ENCODE measurements at regions not wholly inside any gene's neighbourhood (a gene's known extent, or its start where the extent isn't known, plus 50 kb on each side); places are given as distances from the start of the nearest gene placed in this dataset.

DNA sequence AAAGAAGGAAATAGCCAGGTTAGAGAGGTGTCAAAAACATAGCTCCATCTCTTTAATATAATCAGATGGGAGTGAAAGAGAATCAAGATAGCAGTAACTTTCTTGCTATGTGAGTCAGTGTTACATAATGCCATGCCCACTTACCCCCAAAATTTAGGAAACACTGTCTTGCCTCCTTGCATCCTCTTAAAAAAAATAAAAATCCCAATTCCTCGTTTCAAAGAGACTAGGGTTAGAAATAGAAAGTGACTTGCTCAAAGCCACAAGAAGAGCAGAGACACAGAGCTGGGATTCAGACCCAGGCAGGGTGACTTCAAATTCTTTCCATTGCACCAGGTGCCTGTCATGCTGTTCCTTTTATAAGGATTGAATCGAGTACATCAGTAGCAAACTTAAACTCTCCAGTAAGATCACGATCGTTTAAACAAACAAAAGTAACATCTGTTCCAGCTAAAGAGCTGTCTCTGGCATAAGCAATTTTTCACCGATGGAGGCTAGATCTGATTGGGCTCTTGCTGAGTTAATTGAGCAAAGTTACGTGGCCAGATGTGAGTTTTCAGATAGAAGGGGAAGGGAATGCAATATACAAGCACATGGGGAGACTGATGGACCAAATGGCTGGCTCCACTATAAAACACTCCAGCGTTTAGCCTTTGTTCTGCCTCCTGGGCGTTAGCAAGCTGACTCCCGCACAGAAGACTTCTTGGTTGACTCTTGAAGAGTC lies 176.9 kb downstream of the PALM2AKAP2 start:
- H3K27ac Mint-ChIP-seq = no peak overlapping the region
- H3K9me3 Mint-ChIP-seq = no peaks in the 10 kb centered on the region
- peaks cover 39% of the 10 kb centered on the region for H3K4me1 Mint-ChIP-seq
- peaks cover 2% of the 10 kb centered on the region for H3K36me3 Mint-ChIP-seq
- peaks cover 36% of the 10 kb centered on the region for H3K27me3 Mint-ChIP-seq
- CTCF ChIA-PET = interaction anchor here (1.4 to 1.7 kb wide), 2 partner anchors 37 to 50 kb away, joined by 4 to 5 read pairs; no protein-coding TSS in a partner anchor
- DNase-seq = no peak
- H3K4me3 Mint-ChIP-seq = no peak overlapping the region

DNA sequence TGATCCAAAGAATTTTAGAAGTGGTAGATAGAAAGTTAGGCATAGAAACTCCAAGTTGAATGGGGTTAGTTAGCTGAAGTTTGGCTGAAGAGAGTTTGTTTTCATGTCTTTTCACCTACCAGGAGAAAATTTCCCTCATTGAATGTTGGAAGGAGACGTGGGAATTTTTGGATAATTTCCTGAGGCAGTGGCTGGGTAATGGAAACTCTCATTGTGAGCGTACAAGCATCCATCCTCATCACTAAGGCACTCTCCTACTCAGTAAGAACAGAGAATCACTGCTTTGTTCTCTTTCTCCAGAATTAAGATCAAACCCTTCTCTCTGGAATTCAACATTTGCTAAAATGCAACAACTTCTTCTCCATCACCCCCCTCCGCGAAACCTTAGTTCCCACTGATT lies 179.7 kb downstream of the PALM2AKAP2 start:
- H3K27ac Mint-ChIP-seq = no peak overlapping the region
- no peaks in the 10 kb centered on the region for H3K36me3 Mint-ChIP-seq
- H3K4me1 Mint-ChIP-seq = peaks cover 48% of the 10 kb centered on the region
- DNase-seq = no peak
- CTCF ChIA-PET = no interaction called here
- H3K9me3 Mint-ChIP-seq = no peaks in the 10 kb centered on the region
- H3K4me3 Mint-ChIP-seq = no peak overlapping the region
- H3K27me3 Mint-ChIP-seq = peaks cover 41% of the 10 kb centered on the region

DNA sequence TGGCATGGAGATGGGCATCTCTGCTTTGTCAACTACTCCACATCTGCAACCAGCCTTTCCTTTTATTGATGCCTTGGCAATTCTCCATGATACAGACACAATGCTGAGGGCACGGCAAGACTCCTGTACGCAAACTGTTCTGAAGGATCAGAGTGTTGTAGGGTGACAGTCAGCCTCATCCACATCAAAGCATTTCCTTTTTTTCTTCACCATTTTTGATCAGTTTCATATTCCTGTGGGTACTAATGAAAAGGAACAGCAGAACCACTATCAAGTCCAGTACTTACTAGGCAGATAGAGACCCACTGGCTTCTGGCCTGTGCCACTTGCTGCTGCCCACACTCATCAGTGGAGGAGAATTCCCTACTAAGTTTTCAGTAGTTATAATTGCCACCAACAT lies 181.6 kb downstream of the PALM2AKAP2 start:
- Mint-ChIP-seq H3K36me3 (no peaks in the 10 kb centered on the region), H3K27ac (peak overlapping the region; percentile 42), H3K9me3 (no peaks in the 10 kb centered on the region), H3K27me3 (peaks cover 46% of the 10 kb centered on the region), H3K4me3 (no peak overlapping the region), H3K4me1 (peaks cover 57% of the 10 kb centered on the region)
- CTCF ChIA-PET = no interaction called here
- DNase-seq = no peak

DNA sequence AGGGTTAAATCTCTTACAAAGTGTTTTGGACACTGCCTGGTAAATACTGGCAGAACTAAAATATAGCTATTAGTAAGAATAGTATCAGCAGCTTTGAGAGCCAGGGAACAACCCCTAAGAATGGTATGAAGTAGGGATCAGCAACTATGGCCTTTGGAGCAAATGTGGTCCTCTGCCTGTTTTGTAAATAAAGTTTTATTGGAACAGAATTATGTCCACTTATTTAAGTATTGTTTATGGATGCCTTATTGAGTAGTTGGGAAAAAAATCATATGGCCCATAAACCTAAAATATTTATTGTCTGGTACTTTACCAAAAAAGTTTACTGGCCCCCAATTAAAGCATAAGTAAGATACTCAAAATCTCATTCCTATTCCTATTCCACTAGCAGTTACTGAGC lies 182.2 kb downstream of the PALM2AKAP2 start:
- peaks cover 57% of the 10 kb centered on the region for H3K4me1 Mint-ChIP-seq
- peaks cover 50% of the 10 kb centered on the region for H3K27me3 Mint-ChIP-seq
- no peak overlapping the region for H3K4me3 Mint-ChIP-seq
- CTCF ChIA-PET = no interaction called here
- no peaks in the 10 kb centered on the region for H3K9me3 Mint-ChIP-seq
- peaks cover 1% of the 10 kb centered on the region for H3K36me3 Mint-ChIP-seq
- no peak for DNase-seq
- no peak overlapping the region for H3K27ac Mint-ChIP-seq

DNA sequence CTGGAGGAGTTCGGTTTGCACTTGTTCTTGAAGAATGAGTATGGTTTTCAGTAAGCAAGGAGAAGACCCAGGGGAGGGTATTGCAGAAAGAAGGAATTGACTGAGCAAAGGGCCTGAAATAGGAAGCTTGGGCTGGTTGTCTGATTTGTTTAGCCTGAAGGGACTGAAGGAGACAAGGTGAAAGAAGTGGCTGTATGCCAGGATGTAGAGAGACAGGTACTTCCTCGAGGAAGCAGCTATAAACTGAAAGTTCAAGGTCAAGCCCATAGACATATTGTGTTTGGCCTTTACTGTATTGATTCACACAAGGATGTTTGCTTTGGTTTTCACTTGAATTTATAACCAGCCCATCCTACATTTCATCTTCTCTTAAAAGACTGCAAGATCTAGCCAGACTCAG lies 183.1 kb downstream of the PALM2AKAP2 start:
- no peak overlapping the region for H3K4me3 Mint-ChIP-seq
- H3K4me1 Mint-ChIP-seq = peaks cover 62% of the 10 kb centered on the region
- peaks cover 47% of the 10 kb centered on the region for H3K27me3 Mint-ChIP-seq
- DNase-seq = no peak
- H3K27ac Mint-ChIP-seq = peak overlapping the region; percentile 47
- CTCF ChIA-PET = interaction anchor here (0.9 kb wide), 1 partner anchor 12 kb away, joined by 5 read pairs; no protein-coding TSS in a partner anchor
- no peaks in the 10 kb centered on the region for H3K9me3 Mint-ChIP-seq
- peaks cover 6% of the 10 kb centered on the region for H3K36me3 Mint-ChIP-seq

DNA sequence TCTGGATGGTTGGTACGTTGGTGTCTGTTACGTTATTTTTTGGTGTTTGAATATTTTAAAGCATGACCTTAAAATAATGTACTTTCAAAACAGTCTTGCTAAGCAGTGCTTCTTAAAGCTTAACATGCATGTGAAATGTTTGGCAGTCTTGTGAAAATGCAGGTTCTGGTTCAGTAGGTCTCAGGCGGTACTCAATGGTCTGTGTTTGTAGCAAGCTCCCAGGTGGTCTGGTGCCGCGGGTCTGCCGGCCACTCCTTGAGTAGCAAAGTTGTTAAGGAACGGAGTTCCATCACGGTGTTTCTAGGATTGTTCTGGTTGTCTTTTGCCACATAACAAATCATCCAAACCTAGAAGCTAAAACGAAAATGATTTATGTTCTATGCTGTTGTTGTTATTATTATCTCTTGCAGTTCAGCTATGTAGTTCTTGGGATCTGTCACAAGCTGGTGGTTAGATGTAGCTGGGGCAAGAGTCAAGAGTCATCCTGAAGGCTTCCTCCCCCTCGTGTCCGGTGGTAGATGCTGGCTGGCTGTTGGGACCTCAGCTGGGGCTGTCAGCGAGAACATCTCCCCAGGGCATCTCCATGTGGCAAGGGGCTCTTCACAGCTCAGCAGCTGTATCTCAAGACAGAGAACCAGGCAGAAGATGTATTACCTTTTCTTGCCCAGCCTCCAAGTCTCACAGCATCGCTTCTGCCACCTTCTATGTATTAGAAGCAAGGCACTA lies 186.8 kb downstream of the PALM2AKAP2 start:
- peaks cover 16% of the 10 kb centered on the region for H3K27me3 Mint-ChIP-seq
- no peak for DNase-seq
- H3K4me3 Mint-ChIP-seq = no peak overlapping the region
- no peak overlapping the region for H3K27ac Mint-ChIP-seq
- peaks cover 77% of the 10 kb centered on the region for H3K4me1 Mint-ChIP-seq
- CTCF ChIA-PET = interaction anchor here (0.6 to 2.1 kb wide), 11 partner anchors 9 to 505 kb away, joined by 3 to 13 read pairs (median 3); no protein-coding TSS in a partner anchor
- no peaks in the 10 kb centered on the region for H3K9me3 Mint-ChIP-seq
- H3K36me3 Mint-ChIP-seq = peaks cover 8% of the 10 kb centered on the region

DNA sequence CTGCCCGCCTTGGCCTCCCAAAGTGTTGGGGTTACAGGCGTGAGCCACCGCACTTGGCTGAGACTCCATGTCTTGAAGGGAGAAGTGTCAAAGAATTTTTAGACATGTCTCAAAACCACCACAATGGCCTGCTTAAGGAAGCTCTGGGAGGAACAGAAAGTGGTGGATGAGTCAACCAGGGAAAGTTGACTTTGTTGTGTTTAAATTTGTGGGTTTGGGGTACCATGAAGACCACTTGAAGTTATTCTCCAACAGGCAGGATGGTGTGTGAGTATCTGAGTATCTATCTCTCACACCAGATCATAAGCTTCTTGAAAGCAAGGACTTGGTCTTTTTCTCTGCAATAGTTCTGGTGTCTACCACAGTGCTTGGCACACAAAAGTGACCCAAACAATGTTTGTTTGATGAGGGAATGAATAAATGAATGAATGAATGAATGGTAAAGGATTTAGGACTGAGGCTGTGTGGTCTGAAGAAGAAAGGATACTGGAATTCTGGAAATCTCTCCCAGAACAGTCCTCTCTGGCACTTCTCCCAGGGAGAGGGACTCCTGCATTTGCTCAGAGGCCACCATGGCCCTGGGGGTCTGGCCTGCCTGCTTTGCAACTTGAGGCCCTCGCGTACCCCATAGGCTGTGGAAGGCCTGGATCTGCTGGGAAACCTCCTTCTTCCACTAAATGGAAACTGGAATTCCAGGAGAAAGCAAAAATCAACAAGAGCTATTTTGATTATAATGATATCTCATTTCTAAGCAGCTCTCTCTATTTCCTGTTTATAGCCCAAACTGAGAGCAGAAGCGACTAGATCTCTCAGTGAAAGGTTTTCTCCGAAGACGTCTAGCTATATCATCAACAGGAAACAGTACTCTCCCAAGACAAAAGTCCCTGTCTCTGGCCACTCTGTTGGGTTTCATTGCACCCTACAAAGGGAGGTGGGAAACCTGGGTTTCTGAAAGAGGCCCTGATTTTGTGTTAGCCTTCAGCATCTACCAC lies 187.9 kb downstream of the PALM2AKAP2 start:
- CTCF ChIA-PET = interaction anchor here (0.7 to 2.1 kb wide), 14 partner anchors 10 to 185 kb away, joined by 3 to 13 read pairs (median 4); no protein-coding TSS in a partner anchor
- Mint-ChIP-seq H3K36me3 (peaks cover 8% of the 10 kb centered on the region), H3K9me3 (peaks cover 3% of the 10 kb centered on the region), H3K4me3 (no peak overlapping the region), H3K4me1 (peaks cover 76% of the 10 kb centered on the region), H3K27me3 (peaks cover 16% of the 10 kb centered on the region), H3K27ac (peak overlapping the region; percentile 95)
- peak; percentile 43 for DNase-seq

DNA sequence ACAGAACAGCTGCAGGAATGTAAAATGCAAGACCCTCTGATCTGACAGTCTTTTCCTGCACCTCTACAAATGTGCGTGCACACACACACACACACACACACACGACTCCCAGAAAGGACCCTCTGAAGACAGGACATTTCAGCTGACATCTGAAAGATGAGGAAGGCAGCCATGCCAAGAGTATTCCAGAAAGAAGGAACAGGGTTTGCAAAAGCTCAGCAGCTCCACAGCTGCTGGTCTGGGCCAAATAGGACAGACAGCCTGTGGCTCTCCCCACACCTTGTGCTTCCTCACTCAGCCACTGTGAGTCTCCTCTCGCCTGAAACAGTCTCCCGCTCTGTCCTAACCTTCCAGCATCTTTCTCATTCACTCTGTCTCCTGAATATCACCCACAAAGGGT lies 189.0 kb downstream of the PALM2AKAP2 start:
- Mint-ChIP-seq H3K9me3 (peaks cover 4% of the 10 kb centered on the region), H3K27me3 (peaks cover 15% of the 10 kb centered on the region), H3K4me1 (peaks cover 77% of the 10 kb centered on the region), H3K36me3 (peaks cover 8% of the 10 kb centered on the region), H3K4me3 (no peak overlapping the region), H3K27ac (peak overlapping the region; percentile 95)
- DNase-seq = no peak
- CTCF ChIA-PET = interaction anchor here (0.9 to 1.9 kb wide), 4 partner anchors 50 to 179 kb away, joined by 3 to 5 read pairs (median 4); no protein-coding TSS in a partner anchor

DNA sequence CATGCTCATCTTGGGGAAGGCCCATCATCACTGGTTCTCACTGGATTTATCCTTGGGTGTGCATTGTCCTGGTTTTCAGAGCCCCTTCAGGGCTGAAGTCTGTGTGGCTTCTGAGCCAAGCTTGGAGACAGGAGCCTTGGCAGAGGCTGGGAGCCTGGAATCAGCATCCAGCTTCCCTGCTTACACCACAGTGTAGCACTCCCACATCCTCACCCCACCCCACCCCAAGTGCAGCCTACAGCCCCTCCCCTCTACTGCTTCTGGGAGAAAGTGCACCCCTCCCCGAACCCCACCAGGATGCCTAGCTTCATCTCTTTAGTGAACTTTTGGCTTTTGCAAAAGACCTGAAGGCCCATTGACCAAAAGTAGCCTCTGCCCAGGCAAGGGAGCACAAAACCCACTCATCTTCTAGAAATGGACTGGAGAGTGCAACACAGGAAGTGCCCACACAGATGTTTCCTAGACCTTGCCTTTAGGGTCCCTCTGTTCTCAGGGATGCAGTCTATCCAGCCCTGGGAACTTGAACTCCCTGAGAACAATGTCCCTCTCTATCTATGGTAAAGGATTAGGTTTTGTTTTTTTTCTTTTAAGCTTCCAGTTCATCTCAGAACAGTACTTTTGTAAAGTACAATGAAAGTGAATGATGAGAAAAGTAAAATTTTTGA lies 189.7 kb downstream of the PALM2AKAP2 start:
- peaks cover 84% of the 10 kb centered on the region for H3K4me1 Mint-ChIP-seq
- CTCF ChIA-PET = interaction anchor here (0.6 to 1.7 kb wide), 5 partner anchors 34 to 179 kb away, joined by 3 to 5 read pairs (median 3); no protein-coding TSS in a partner anchor
- no peak overlapping the region for H3K4me3 Mint-ChIP-seq
- no peak for DNase-seq
- peaks cover 12% of the 10 kb centered on the region for H3K27me3 Mint-ChIP-seq
- H3K36me3 Mint-ChIP-seq = peaks cover 8% of the 10 kb centered on the region
- H3K9me3 Mint-ChIP-seq = peaks cover 4% of the 10 kb centered on the region
- H3K27ac Mint-ChIP-seq = peak overlapping the region; percentile 95

DNA sequence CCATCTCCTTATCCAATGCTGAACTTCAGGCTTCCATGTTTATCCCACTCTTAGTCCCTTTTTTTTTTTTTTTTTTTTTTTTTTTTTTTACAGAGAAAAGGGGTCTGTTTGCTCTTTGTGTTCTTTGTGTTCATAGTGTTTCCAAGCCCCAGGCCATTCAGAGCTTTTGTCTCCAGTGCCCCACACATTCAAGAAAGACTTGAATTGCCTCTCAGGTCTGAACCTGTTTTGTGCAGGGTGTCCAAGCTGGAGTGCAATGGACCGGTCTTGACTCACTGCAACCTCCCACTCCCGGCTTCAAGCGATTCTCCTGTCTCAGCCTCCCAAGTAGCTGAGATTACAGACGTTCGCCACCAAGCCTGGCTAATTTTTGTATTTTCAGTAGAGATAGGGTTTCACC lies 191.2 kb downstream of the PALM2AKAP2 start:
- H3K9me3 Mint-ChIP-seq = peaks cover 4% of the 10 kb centered on the region
- CTCF ChIA-PET = interaction anchor here (1.4 kb wide), 1 partner anchor 20 kb away, joined by 4 read pairs; no protein-coding TSS in a partner anchor
- DNase-seq = no peak
- H3K36me3 Mint-ChIP-seq = peaks cover 8% of the 10 kb centered on the region
- H3K27me3 Mint-ChIP-seq = peaks cover 6% of the 10 kb centered on the region
- peaks cover 89% of the 10 kb centered on the region for H3K4me1 Mint-ChIP-seq
- no peak overlapping the region for H3K27ac Mint-ChIP-seq
- no peak overlapping the region for H3K4me3 Mint-ChIP-seq

DNA sequence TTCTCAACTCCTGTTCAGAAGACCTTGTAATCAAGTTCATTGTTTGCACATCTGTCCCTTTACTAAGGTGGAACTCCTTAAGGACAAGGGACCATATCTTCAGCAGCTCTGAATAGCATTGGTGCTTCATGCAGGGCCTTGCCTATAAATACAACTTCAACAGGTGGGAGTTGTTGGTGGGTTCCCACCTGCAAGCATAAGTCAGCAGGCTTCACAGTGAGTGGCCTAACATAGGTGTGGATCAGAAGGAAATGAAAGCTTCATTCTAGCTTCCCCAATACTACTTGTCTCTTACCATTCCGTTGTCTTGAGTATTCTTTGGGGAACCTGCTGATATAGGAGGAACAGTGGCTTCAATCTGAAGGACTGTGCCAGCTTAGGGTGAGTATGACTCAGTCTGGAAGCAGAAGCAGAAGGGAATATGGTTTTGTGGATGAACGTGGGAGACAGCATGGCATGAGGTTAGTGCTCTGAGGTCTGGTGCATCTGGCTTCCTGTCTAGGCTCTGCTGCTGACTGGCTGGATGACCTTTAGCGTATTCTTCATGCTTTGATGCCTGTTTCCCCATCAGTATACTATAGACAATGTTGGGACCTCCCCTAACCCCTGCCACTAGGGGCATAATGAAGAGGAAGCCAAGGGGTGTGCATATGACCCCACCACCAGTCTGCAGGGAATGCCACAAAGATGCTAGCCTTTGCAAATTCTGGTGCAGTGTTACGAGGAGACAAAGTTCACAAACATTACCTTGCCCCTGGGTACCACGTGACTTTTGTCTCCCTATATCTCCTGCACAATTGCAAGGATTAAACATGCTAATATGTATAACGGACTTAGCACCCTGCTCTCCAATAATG lies 192.3 kb downstream of the PALM2AKAP2 start:
- H3K36me3 Mint-ChIP-seq = peaks cover 6% of the 10 kb centered on the region
- CTCF ChIA-PET = interaction anchor here (1.0 to 1.7 kb wide), 3 partner anchors 21 to 171 kb away, joined by 3 to 6 read pairs (median 4); no protein-coding TSS in a partner anchor
- peaks cover 4% of the 10 kb centered on the region for H3K9me3 Mint-ChIP-seq
- no peak overlapping the region for H3K27ac Mint-ChIP-seq
- no peak overlapping the region for H3K4me3 Mint-ChIP-seq
- H3K27me3 Mint-ChIP-seq = peaks cover 1% of the 10 kb centered on the region
- DNase-seq = no peak
- H3K4me1 Mint-ChIP-seq = peaks cover 85% of the 10 kb centered on the region

DNA sequence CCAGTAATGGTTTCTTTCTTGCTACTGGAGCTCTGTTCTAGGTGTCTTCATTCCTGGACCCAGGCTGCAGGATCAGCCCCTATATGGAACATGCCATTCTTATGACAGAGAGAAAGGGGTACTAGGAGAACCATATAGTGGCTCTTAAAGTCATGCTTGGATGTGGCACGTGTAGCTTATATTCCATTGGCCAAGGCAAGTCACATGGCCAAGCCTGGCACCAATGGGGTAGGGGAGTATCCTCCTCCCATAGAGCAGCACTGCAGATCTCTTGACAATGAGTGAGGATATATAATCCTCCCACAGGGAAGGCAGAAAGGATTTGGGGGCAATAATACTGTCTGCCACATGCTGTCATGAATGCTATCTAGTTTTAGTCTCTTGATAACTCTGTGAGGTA lies 193.3 kb downstream of the PALM2AKAP2 start:
- CTCF ChIA-PET = no interaction called here
- Mint-ChIP-seq H3K36me3 (peaks cover 2% of the 10 kb centered on the region), H3K4me3 (no peak overlapping the region), H3K9me3 (peaks cover 4% of the 10 kb centered on the region), H3K27ac (peak overlapping the region; percentile 88), H3K4me1 (peaks cover 78% of the 10 kb centered on the region), H3K27me3 (peaks cover 6% of the 10 kb centered on the region)
- no peak for DNase-seq
